ENCODE measurements at regions not wholly inside any gene's neighbourhood (a gene's known extent, or its start where the extent isn't known, plus 50 kb on each side); places are given as distances from the start of the nearest gene placed in this dataset.

DNA sequence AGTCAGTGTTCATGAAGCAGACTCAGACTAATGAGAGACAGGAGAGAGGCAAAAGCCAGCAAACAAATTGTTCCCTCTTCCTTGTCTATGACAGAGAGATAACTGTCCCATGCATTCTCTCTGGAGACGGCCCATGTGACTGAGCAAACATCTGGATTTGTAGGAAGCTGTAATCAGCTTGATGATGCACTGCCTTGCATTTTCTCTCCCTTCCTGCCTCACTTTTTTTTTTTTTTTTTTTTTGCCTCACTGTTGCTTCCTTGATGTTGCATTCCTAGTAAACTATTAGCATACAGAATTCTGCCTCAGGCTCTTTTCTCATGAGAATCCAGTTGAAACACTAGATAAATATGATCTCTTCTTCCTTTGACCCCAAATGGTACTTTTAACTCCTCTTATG, 134.5 kb downstream of the HHIPL2 start:
- Histone ChIP-seq H4K5ac (ENCODE audit: insufficient read length, low read depth, low read length) (no peak overlapping the region), H2AFZ (ENCODE audit: low read length) (no peak overlapping the region), H3K9ac (ENCODE audit: extremely low read depth, insufficient read length, low read length) (no peak overlapping the region), H2BK5ac (ENCODE audit: insufficient read length, low read length) (no peak overlapping the region), H3K27me3 (ENCODE audit: insufficient read depth, low read length) (no peaks in the 10 kb centered on the region), H3K18ac (ENCODE audit: insufficient read length, low read depth, low read length) (no peak overlapping the region), H3K23me2 (ENCODE audit: insufficient read length, low read depth, low read length, poor library complexity, severe bottlenecking) (no peaks in the 10 kb centered on the region), H3T11ph (ENCODE audit: low read length) (no peak overlapping the region), H3K79me2 (ENCODE audit: insufficient read depth, low read length) (no peaks in the 10 kb centered on the region), H2BK15ac (ENCODE audit: low read depth, low read length) (no peak overlapping the region), H2BK120ac (ENCODE audit: low read depth, low read length, poor library complexity, severe bottlenecking) (no peak overlapping the region), H3K23ac (ENCODE audit: insufficient read length, low read depth, low read length) (no peak overlapping the region), H3K4ac (ENCODE audit: low read depth, low read length) (no peak overlapping the region), H3K4me2 (ENCODE audit: insufficient read depth, insufficient read length, low read length) (no peak overlapping the region), H2BK20ac (ENCODE audit: low read depth, low read length, poor library complexity, severe bottlenecking) (no peak overlapping the region), H3K9me3 (ENCODE audit: control insufficient read depth, low read depth, low read length) (no peaks in the 10 kb centered on the region), H3K27ac (ENCODE audit: insufficient read length, low read depth, low read length) (no peak overlapping the region), H3K56ac (ENCODE audit: insufficient read length, low read depth, low read length) (no peak overlapping the region), H3K79me1 (ENCODE audit: insufficient read depth, low read depth, low read length, poor library complexity, severe bottlenecking) (no peaks in the 10 kb centered on the region), H2AK5ac (ENCODE audit: insufficient read length, low read length) (no peak overlapping the region), H4K91ac (ENCODE audit: insufficient read length, low read depth, low read length) (no peak overlapping the region), H4K20me1 (ENCODE audit: control insufficient read depth, insufficient read depth, insufficient read length) (no peaks in the 10 kb centered on the region), H3K14ac (ENCODE audit: insufficient read depth, low read length) (no peak overlapping the region), H4K8ac (replicated peaks; ENCODE audit: insufficient read length, low read depth, low read length) (no peak overlapping the region), H2BK12ac (ENCODE audit: insufficient read length, low read depth, low read length) (no peak overlapping the region), H3K4me1 (ENCODE audit: insufficient read depth, low read length) (no peaks in the 10 kb centered on the region)
- no peak for DNase-seq
- H3K36me3 Mint-ChIP-seq (ENCODE audit: insufficient read depth in 1 of 3, low read depth in 3 of 3), result no peaks in the 10 kb centered on the region
- no CpG with 5 or more reads among the region's 1 CpG for WGBS (ENCODE audit: extremely low coverage, insufficient read length, low lambda C conversion rate)
- H3K27ac Mint-ChIP-seq, result no peak overlapping the region
- H3K9me3 Mint-ChIP-seq, result peaks cover 3% of the 10 kb centered on the region in 2 experiments; a peak in 3 of 5 replicates
- TF ChIP-seq, protein P1, sequence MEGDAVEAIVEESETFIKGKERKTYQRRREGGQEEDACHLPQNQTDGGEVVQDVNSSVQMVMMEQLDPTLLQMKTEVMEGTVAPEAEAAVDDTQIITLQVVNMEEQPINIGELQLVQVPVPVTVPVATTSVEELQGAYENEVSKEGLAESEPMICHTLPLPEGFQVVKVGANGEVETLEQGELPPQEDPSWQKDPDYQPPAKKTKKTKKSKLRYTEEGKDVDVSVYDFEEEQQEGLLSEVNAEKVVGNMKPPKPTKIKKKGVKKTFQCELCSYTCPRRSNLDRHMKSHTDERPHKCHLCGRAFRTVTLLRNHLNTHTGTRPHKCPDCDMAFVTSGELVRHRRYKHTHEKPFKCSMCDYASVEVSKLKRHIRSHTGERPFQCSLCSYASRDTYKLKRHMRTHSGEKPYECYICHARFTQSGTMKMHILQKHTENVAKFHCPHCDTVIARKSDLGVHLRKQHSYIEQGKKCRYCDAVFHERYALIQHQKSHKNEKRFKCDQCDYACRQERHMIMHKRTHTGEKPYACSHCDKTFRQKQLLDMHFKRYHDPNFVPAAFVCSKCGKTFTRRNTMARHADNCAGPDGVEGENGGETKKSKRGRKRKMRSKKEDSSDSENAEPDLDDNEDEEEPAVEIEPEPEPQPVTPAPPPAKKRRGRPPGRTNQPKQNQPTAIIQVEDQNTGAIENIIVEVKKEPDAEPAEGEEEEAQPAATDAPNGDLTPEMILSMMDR (conservative IDR thresholded peaks at IDR 0.05), result no peak
- no peak overlapping the region for H3K4me3 Mint-ChIP-seq
- no peaks in the 10 kb centered on the region for H3K4me1 Mint-ChIP-seq
- H3K27me3 Mint-ChIP-seq (ENCODE audit: low read depth), result no peaks in the 10 kb centered on the region
